GOT3 (cell line): ENCODE measurements at regions not wholly inside any gene's neighbourhood (a gene's known extent, or its start where the extent isn't known, plus 50 kb on each side); places are given as distances from the start of the nearest gene placed in this dataset.
"Not testable (repeated sequence)": the region's sequence is repeated elsewhere in the genome, so short reads cannot be mapped to it uniquely, and the experiment has no call there.

Experiments used
- DNase-seq: peaks from one replicate; lab custom pipeline; 2025; ENCODE audit warnings: mixed read lengths; lab: John Stamatoyannopoulos, UW

DNA sequence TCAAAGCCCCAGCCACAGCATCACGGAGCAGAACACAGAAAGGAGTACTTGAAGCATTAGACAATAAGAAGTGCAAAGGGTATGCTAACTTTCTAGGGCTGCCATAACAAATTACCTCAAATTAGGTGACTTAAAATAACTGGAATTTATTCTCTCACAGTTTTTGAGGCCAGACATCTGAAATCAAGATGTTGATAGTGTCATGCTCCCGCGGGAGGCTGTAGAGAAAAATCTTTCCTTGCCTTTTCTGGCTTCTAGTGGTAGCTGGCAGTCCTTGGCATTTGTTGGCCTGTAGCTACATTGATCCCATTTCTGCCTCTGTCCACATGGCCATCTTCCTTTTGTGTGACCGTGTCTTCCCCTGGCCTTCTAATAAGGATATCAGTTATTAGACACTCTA is 51.9 kb upstream of the SPDL1 start:
- DNase-seq = no peak

DNA sequence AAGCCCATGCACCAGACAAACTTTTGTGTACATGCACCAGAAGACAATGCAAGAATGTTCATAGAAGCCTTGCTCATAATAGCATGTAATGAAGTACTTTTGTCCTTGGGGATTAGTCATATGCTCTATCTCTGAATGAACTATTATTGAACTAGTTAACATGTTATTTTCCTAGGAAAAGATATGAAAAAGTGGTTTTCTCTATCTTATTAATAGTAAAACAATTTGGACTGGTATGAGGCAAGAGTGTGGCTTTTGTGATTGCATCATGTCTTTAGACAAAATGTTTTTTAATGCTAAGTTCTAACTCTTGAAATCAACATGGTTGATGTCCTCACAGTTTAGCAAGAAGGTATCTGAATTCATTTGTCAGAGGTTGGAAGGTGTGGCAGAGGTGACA is 55.7 kb upstream of the SPDL1 start:
- no peak for DNase-seq

DNA sequence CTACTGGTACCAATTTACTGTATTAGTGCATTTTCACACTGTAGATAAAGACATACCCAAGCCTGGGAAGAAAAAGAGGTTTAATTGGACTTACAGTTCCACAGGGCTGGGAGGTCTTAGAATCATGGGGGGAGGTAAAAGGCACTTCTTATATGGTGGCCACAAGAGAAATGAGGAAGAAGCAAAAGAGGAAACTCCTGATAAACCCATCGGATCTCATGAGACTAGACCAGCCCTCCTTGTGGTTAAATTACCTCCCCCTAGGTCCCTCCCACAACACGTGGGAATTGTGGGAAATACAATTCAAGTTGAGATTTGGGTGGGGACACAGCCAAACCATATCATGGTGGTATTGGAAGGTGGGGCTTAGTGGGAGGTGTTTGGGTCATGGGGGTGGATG is 56.5 kb upstream of the SPDL1 start:
- no peak for DNase-seq

DNA sequence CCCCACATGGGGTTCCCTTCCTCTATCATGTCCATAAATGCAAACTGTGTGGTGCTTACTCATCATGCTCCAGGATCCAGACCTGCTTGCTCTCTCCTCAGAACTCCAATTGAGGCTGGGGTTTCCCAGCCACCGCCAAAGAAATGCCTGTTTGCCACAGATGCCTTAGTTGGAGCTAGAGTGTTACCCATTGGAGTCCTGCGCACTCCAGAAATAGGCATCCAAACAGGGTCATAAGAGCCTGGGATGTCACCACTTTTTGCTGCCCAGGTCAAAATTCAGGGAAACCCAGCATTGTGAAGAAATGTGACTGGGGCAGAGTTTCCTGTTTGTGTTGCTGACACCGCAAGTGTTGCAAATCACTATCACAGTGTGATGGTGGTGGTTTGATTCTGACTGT is 60.7 kb upstream of the SPDL1 start:
- DNase-seq = no peak

DNA sequence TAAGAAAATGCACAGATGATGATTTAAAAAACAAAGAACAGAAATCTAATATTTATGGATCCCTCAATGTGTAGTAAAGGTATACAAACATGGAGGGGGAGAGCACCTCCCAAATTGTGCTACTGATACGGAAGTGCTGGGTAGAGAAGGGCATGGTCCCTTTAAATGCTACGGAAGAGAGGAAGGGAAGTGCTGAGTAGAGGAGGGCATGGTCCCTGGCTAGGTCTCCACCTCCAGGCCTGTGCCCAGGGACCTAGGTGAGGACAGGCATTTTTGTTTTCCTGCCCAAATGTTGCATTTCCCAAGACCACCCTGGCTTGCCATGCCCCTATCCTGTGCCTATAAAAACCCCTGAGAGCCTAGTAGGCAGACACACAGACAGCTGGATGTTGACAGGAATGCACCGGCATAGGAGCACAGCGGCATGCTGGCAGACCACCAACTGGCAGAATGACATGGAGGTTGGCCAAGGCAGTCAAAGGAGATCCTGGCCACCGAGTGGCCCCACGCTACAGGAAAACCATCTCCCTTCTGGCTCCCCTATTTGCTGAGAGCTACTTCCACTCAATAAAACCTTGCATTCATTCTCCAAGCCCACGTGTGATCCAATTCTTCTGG is 62.1 kb upstream of the SPDL1 start:
- DNase-seq = no peak

DNA sequence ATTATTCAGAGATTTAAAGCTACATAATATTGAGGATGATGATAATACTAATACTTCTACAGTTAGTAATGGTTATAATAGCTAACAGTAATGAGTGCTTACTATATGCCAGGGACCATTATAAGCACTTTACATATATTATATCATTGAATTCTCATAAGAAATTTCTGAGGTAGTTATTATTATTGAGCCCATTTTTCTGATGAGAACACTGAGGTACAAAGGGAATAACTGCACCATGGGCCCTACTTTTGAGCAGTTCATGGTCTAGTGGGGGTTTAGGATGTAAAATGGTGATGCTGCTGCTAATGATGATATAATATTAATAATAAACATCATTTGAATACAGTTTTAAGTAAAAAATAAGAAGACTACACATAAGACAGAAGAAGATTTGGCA is 64.2 kb upstream of the SPDL1 start:
- no peak for DNase-seq

DNA sequence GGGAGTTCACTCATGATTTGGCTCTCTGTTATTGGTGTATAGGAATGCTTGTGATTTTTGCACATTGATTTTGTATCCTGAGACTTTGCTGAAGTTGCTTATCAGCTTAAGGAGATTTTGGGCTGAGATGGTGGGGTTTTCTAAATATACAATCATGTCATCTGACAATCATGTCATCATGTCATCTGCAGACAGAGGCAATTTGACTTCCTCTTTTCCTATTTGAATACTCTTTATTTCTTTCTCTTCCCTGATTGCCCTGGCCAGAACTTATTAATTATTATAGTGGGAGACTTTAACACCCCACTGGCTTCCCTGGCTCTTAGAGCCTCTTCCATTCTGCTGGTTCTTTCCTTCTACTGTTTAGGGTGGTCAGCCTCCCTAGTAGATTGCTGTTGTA is 64.8 kb upstream of the SPDL1 start:
- not testable (repeated sequence) for DNase-seq

DNA sequence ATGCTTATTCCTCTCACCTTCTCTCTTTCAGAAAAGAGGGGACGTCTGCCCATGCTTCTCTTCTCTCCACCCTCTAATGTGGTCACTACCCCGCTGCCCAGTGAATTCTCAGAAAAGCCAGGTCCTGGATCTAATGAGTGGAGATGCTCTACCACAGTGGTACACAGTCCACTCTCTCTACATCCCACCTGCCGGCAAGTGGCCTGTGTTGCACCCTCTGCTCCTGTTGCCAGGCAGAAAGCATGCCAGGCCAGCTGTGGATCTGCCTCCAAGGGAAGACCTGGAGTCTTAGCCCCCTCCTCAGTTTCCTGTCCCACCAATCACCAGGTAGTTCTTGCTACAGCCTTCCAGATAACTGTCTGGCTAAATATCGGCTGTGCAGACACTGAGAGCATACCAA is 71.2 kb upstream of the SPDL1 start:
- DNase-seq = no peak

DNA sequence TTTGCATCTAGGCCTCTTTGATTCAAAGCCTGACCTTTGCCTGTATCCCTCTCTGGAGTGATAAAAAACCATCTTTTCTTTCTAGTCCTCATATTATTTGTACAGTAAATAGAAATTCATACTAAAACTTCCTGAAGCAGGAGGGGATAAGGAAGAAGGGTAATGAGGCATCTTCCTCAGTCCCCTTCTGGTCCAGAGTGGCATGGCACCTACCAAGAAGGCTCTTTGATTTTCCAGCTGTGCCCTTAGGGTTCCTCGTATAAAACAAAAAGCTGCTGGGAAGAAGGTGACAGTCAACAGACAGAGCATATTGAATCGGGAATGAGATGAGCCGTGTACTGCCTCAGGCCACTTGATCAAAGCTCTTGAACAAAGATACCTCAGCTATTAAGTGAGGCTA is 71.9 kb upstream of the SPDL1 start:
- DNase-seq = no peak

DNA sequence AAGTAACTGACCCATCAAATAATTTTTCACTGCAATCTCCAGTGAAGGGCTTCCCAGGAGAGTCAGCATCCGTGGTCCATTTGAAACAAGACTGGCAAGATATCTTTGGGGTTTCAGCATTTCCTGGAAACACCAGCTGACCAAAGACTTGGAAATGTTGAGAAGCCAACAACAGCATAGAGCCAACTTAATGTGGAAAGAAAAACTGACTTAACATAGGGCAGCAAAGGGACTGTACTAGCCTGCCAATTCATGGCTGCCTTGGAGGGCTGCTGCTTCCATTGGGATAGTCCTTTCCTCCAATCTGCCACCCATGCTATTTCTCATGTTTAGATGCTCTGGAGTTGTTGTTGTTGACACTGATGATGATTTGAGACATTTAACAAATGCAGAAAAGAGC is 76.5 kb upstream of the SPDL1 start:
- no peak for DNase-seq

DNA sequence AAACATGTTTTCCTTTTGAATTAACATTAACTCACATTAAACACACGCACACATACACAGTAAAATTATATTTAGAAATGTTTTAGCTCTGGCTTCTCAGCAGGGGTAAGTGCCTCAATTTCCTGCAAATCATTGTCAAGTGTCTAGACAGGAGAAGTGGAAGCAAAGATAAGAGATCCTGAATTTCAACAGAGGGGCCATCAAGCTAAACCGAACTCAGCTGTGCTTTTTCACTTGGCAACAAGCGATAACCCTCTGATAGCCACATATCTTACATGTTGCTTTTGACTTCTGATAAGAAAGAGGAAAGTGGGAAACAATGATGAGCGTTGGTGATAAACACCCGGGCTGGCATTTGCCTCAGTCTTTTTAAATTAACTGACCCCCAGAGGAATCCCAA is 79.7 kb upstream of the SPDL1 start:
- DNase-seq = no peak

DNA sequence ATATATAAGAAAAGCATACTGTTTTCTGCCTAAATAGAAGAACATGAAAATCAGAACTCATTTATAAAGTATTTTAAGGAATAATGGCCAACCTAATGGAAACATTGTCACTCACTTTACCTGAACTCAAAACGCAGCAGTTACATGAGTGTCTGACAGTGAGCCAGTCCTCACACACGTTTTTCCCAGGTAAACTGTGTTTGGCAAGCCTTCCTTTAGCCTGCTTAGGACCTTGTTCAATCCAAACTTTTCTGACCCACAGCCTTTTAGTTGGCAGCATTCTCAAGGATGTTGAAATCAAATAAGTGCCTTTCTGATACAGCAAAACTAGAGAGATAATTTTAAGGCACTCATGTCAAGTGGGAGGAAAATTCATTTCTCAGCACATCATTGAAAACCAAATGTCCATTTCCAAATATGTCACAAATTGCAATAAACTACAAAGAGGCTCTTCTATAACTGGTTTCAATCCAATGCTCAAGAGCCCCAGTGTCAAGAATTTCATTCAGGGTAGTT is 83.5 kb upstream of the SPDL1 start:
- DNase-seq = no peak

DNA sequence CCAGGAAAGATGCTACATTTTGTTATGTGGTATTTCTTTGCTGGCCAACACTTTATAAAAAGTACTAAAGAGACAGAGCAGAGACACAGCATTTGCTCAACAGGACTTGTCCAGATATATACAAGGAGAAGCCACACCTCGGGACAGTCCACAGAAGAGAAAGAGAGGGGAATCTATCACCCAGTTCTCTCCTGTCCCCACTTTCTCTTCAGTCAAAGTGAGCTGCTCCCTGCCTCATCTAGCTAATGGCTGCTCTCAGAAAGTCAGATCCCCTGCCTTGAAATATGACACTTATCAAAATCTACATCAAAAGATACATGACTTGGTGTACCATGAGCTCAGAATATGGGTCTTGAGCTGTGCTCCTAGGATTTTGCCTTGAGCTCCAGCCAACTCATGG is 86.7 kb upstream of the SPDL1 start:
- no peak for DNase-seq

DNA sequence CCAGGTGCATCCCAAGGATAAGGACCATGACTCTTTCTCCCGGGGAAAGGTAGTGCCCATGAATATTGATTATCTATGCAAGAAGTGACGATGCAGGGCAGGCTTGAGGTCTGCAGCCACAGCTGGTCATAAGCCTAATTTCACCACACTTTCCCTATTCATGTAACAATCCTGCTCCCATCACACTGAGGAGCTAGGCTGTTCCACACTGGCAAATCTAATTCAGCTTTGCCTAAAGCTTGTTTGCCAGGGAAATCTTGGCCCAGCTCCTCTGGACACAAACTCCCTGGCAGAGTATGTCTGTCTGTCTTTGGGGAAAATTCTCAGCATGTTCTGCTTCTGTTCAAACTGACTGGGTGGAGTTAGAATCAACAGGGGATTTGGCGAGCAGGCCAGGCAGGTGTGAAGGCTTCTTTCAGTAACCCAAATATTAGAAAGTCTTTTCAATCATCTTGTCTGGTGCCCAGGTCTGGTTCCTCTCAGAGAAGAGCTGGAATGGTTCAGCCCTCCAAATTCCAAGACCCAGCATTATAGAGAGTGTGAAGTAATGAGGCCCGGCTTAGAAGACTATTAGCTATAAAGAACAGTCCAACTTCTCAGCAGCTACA is 88.5 kb upstream of the SPDL1 start:
- DNase-seq = no peak

DNA sequence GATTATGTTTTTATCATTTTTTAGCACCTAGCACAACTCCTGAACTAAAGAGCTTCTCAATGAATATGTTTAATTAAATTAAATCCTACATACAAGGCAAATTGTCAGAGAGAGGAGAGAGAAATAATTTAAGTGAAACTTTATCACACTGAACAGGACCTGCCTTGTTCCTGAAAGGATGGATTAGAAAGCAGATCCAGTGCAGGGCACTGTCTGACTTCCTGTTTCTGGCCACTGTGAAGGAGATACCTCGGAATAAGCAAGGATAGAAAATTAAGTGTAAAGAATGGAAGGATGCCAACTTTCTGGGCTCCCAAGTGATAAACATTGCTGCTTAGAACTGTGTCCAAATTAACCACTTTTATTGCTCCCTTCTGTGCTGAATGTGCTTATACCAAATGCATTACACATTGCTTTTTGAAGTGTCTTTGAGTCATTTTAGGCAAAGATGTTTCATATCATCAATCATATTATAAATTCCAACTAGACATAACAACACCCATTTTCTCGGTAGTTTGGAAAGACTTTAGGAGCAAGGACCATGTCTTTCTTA is 89.1 kb upstream of the SPDL1 start:
- no peak for DNase-seq

DNA sequence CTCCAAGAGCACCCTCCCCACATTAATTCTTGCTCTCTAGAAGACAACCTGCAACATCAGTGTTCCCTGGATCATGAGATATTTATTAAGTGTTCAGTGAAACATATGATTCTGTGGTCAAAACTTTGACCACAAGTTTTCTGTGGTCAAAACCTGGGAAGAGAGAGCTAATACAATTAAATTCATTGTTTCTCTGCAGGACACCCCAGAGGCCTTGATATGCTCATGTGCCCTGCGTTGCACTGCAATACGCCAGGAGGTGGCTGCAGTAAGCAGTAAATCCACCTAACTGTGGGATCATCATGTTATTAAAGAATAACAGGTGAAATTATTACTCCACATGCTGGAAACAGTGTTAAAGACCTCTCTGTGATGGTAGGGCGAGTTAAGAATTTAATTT is 109.3 kb upstream of the SPDL1 start:
- no peak for DNase-seq

DNA sequence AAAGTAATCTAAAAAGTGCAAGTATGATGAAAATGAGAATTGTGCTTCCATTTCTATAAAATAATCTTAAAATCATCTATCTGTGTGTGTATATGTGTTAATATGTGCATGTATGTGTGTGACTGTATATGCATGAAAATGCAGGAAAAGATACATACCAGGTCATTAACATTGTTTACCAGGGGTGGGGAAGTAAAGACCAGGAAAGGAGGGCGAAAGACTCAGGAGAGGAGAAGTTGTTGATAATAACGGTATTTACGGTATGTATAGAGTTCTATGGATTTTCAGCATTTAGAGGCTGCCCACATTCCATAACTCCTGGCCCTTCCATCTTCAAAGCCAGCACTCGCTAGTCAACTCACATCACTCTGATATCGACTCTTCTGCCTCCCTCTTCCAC is 111.0 kb upstream of the SPDL1 start:
- DNase-seq = no peak

DNA sequence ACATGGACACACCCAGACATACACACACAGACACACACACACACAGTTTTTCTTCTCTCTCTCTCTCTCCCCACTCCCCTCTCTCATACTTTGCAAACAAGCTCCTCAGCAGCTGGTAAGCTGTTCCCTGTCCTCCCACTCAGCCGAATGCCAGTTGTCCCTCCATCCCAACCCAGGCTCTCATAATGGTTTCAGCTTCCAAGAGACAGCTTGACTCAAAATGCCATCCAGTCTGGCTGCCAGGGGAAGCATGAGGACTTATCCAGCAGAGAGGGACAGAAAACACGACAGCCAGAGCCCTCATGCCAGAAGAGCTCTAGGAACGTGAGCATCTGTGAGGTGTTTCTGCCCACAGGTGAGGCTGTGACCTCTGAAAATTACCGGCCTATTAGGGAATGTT is 112.6 kb upstream of the SPDL1 start:
- no peak for DNase-seq

DNA sequence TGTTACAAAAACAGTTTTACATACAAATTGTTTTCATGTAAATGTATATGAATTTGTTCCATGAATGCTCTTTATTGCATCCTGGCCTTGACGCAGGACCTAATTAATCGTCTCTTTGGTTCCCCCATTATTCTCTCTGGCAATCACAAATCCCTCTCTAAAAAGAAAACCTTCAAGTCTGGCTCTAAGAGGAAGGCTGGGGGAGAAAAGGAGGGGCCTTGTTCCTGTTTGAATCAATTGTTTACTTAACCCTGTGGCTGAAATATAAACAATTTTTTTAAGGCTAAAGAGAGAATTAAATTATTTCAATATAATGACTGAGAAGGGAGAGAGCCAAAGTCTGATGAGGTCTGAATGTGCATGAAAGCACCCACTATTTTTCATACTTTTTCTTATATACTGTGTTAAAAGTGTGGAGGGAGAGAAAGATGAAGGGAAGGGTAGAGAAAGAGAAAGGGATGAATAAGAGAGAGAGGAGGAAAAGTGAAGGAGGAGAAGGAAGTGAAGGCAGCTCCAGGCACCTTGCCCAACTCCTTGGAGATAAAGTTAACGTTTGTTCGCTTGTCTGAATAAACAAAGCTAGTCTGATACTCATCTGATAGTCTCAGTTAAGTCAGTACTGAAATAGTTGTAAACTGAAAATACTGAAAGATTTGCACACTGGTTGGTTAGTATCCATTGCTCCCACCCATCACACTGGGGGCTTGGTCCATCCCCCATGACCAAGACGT is 116.4 kb upstream of the SPDL1 start:
- no peak for DNase-seq

DNA sequence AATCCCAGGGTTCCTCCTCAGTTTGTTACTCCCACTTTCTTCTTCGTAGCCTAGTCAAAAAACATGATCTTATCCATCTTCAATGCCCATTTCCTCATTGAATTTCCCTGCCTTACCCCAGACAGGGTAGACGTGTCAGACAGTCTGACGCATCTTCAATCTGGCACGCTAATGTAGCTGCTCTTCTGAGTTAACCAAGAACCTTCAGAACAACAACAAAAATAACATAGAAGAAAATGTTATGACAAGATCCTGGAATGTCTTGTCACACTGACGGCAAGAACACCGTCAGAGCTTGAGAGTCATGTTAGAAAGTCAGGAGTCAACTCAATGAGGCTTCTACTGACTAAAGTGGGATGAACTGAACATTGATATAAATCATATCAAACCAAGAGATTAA is 122.7 kb upstream of the SPDL1 start:
- DNase-seq = no peak

DNA sequence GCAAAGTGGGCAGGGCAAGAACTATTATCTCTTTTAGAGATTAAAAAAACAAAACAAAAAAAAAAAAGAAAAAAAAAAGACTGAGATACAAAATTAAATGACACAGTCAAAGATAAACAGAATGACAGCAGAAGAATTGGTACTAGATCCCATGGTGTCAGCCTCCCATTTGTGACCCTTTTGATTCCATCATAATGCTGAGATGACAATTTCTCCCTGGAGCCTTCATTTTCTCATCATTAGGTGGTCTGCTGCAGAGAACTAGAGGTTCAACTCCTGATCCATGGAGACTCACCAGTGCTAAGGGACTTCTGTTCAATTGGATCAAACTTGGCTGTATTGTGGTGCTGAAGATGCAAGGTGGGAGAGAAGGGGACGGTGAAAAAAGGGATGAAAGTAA is 123.5 kb upstream of the SPDL1 start:
- no peak for DNase-seq

DNA sequence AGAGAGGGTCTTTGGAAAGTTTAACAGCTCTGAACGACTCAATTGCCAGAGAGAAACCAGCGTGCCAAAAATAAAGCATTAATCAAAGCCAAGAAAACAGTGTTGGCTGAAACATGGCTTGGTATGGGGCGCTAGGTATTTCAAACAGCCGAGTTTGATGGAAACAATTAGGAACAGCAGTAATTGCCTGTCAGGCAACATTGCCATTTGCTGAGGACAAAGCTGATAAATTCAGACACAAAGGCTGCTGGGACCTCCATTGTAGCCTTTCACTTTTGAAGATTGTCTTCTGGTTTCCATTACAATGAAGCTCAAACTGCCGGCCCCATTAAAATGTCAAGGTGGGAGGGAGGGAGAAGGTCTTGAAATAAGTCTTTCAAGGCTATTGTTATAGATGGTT is 125.4 kb upstream of the SPDL1 start:
- no peak for DNase-seq

DNA sequence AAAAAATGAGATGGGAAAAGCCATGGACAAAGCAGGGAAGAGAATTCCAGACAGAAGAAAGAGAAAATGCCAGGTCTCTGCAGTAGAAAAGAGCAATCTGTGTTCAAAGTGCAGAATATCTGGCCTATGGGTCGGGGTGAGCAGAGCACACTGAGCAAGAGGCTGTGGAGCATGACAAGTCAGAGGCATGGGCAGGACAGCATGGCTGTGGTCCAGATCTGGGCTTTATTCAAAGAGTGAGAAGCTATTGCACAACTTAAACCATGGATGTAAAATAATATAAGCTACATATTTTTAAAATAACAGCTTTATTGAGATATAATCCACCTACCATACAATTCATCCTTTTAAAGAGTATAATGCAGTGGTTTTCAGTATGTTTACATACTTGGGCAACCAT is 133.1 kb upstream of the SPDL1 start:
- DNase-seq = no peak
